H9 (cell line): ENCODE measurements at regions not wholly inside any gene's neighbourhood (a gene's known extent, or its start where the extent isn't known, plus 50 kb on each side); places are given as distances from the start of the nearest gene placed in this dataset.

ENCODE experiments used
- DNase-seq: peaks from one replicate; pipeline ENCODE4 v3.0.0-alpha.2; 2017
- H2AFZ ChIP-seq: one replicate; pipeline ENCODE4 v1.6.1; 2013; ENCODE audit warnings: mild to moderate bottlenecking, low read length, control low read depth, moderate library complexity
- H2AK5ac ChIP-seq: 2 replicates; pipeline ENCODE4 v1.6.1; 2013; ENCODE audit warnings: low read length, control low read depth, mixed read lengths; ENCODE audit not compliant: insufficient read length
- H2BK120ac ChIP-seq: one replicate; pipeline ENCODE4 v1.6.1; 2013; ENCODE audit warnings: low read depth, mild to moderate bottlenecking, low read length, control low read depth, inconsistent platforms; ENCODE audit not compliant: poor library complexity, severe bottlenecking
- H2BK12ac ChIP-seq: 2 replicates; pipeline ENCODE4 v1.6.1; 2013; ENCODE audit warnings: low read length, control low read depth, mixed read lengths, low read depth; ENCODE audit not compliant: insufficient read length
- H2BK15ac ChIP-seq: 2 replicates; pipeline ENCODE4 v1.6.1; 2013; ENCODE audit warnings: low read depth, low read length, control low read depth
- H2BK20ac ChIP-seq: one replicate; pipeline ENCODE4 v1.6.1; 2013; ENCODE audit warnings: low read depth, mild to moderate bottlenecking, low read length, control low read depth, inconsistent platforms; ENCODE audit not compliant: poor library complexity, severe bottlenecking
- H2BK5ac ChIP-seq: 2 replicates; pipeline ENCODE4 v1.6.1; 2013; ENCODE audit warnings: low read length, control low read depth, mixed read lengths; ENCODE audit not compliant: insufficient read length
- H3K14ac ChIP-seq: 2 replicates; pipeline ENCODE4 v1.6.1; 2013; ENCODE audit warnings: low read length, control low read depth; ENCODE audit not compliant: insufficient read depth
- H3K18ac ChIP-seq: 2 replicates; pipeline ENCODE4 v1.6.1; 2013; ENCODE audit warnings: low read depth, mild to moderate bottlenecking, mixed read lengths, low read length, control low read depth; ENCODE audit not compliant: insufficient read length
- H3K23ac ChIP-seq: 2 replicates; pipeline ENCODE4 v1.6.1; 2013; ENCODE audit warnings: low read length, control low read depth, mixed read lengths, low read depth; ENCODE audit not compliant: insufficient read length
- H3K23me2 ChIP-seq: 2 replicates; pipeline ENCODE4 v1.6.1; 2013; ENCODE audit warnings: low read depth, mild to moderate bottlenecking, mixed read lengths, low read length, control low read depth; ENCODE audit not compliant: insufficient read length, poor library complexity, severe bottlenecking
- H3K27ac ChIP-seq: 2 replicates; pipeline ENCODE4 v1.5.1; 2013; ENCODE audit warnings: low read length, control low read depth, mixed read lengths, low read depth; ENCODE audit not compliant: insufficient read length
- H3K27me3 ChIP-seq: 2 replicates; pipeline ENCODE4 v1.6.1; 2013; ENCODE audit warnings: low read length, control low read depth, inconsistent platforms; ENCODE audit not compliant: insufficient read depth
- H3K4ac ChIP-seq: 2 replicates; pipeline ENCODE4 v1.6.1; 2013; ENCODE audit warnings: low read depth, mild to moderate bottlenecking, control low read depth, inconsistent platforms, low read length, moderate library complexity
- H3K4me1 ChIP-seq: 2 replicates; pipeline ENCODE4 v1.6.1; 2013; ENCODE audit warnings: low read length, control low read depth, inconsistent platforms; ENCODE audit not compliant: insufficient read depth
- H3K4me2 ChIP-seq: 2 replicates; pipeline ENCODE4 v1.6.1; 2013; ENCODE audit warnings: low read length, control low read depth, mixed read lengths; ENCODE audit not compliant: insufficient read length, insufficient read depth
- H3K56ac ChIP-seq: 2 replicates; pipeline ENCODE4 v1.6.1; 2013; ENCODE audit warnings: low read depth, mild to moderate bottlenecking, mixed read lengths, low read length, control low read depth; ENCODE audit not compliant: insufficient read length
- H3K79me1 ChIP-seq: 2 replicates; pipeline ENCODE4 v1.6.1; 2013; ENCODE audit warnings: low read depth, mild to moderate bottlenecking, moderate library complexity, low read length, control low read depth, inconsistent platforms; ENCODE audit not compliant: insufficient read depth, poor library complexity, severe bottlenecking
- H3K79me2 ChIP-seq: 2 replicates; pipeline ENCODE4 v1.6.1; 2013; ENCODE audit warnings: low read length, control low read depth, inconsistent platforms; ENCODE audit not compliant: insufficient read depth
- H3K9ac ChIP-seq: 2 replicates; pipeline ENCODE4 v1.6.1; 2013; ENCODE audit warnings: low read length, control low read depth, mixed read lengths; ENCODE audit not compliant: insufficient read length; ENCODE audit errors: extremely low read depth
- H3K9me3 ChIP-seq: one replicate; pipeline ENCODE4 v1.6.1; 2013; ENCODE audit warnings: low read depth, low read length, inconsistent platforms; ENCODE audit not compliant: control insufficient read depth
- H3T11ph ChIP-seq: one replicate; pipeline ENCODE4 v1.6.1; 2013; ENCODE audit warnings: mild to moderate bottlenecking, low read length, control low read depth, inconsistent platforms
- H4K20me1 ChIP-seq: one replicate; pipeline ENCODE4 v1.6.1; 2013; ENCODE audit not compliant: control insufficient read depth, insufficient read length, insufficient read depth
- H4K5ac ChIP-seq: 2 replicates; pipeline ENCODE4 v1.6.1; 2013; ENCODE audit warnings: low read depth, mild to moderate bottlenecking, mixed read lengths, low read length, control low read depth; ENCODE audit not compliant: insufficient read length
- H4K8ac ChIP-seq: replicated peaks from 2 replicates; pipeline ENCODE4 v1.6.1; 2013; ENCODE audit warnings: low read length, control low read depth, mixed read lengths, low read depth; ENCODE audit not compliant: insufficient read length
- H4K91ac ChIP-seq: 2 replicates; pipeline ENCODE4 v1.6.1; 2013; ENCODE audit warnings: low read depth, mild to moderate bottlenecking, moderate library complexity, mixed read lengths, low read length, control low read depth; ENCODE audit not compliant: insufficient read length
- H3K27ac Mint-ChIP-seq, 3 experiments: 2 replicates in 2 of 3; 3 replicates in 1 of 3; pipeline ENCODE4 v1.8.0; 2020 to 2021; ENCODE audit warnings: mixed read lengths in 3 of 3, mild to moderate bottlenecking in 1 of 3, moderate library complexity in 1 of 3
- H3K27me3 Mint-ChIP-seq: 2 replicates; pipeline ENCODE4 v1.8.0; 2021; ENCODE audit warnings: low read depth, mild to moderate bottlenecking, moderate library complexity, mixed read lengths
- H3K36me3 Mint-ChIP-seq, 3 experiments: 2 replicates in 2 of 3; 3 replicates in 1 of 3; pipeline ENCODE4 v1.8.0; 2020 to 2021; ENCODE audit warnings: low read depth in 3 of 3, mixed read lengths in 3 of 3; ENCODE audit not compliant: insufficient read depth in 1 of 3
- H3K4me1 Mint-ChIP-seq, 2 experiments: 2 replicates each; pipeline ENCODE4 v1.8.0; 2020; ENCODE audit warnings: mixed read lengths in 2 of 2
- H3K4me3 Mint-ChIP-seq, 2 experiments: 2 replicates in 1 of 2; 3 replicates in 1 of 2; pipeline ENCODE4 v1.8.0; 2020 to 2021; ENCODE audit warnings: mild to moderate bottlenecking in 2 of 2, mixed read lengths in 2 of 2, moderate library complexity in 1 of 2
- H3K9me3 Mint-ChIP-seq, 2 experiments: 2 replicates in 1 of 2; 3 replicates in 1 of 2; pipeline ENCODE4 v1.8.0; 2020; ENCODE audit warnings: mild to moderate bottlenecking in 2 of 2, mixed read lengths in 2 of 2, moderate library complexity in 1 of 2
- WGBS: extraction: QIAGEN DNeasy Blood & Tissue Kit; methylation state at CpG from one replicate; pipeline ENCODE4 v1.1.7; 2013; ENCODE audit warnings: missing lambda C conversion rate, low lambda C conversion rate, mixed read lengths; ENCODE audit not compliant: insufficient read length; ENCODE audit errors: extremely low coverage; 5-methylcytosine and 5-hydroxymethylcytosine counted together
- TF ChIP-seq, protein P1 (sequence below): fragments of 200-600 bp; sonication (generic); conservative IDR thresholded peaks from 3 replicates; pipeline ENCODE4 v1.8.0; 2021; ENCODE audit warnings: antibody characterized with exemption, mild to moderate bottlenecking

DNA sequence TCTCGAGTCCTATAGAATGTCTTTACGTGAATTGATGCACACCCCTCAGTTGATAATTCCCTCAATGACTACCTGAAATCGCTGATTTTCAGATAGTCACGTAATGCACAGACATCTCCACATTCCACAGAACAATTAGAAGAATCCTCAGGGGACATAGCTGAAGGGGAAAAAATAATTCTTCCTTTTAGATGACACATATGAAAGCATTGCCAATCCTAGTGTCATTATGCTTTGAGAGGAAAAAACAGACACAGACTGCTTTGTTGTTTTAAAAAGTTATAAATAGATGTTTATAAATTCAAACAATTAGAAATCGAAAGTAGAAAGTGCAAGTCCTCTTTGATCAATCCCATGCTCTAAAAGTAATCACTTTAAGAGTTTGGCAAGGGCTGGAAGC is 100.6 kb upstream of the FN1 start:
- WGBS = no CpG with 5 or more reads among the region's 5 CpGs
- H3K56ac ChIP-seq = no peak overlapping the region

More for the DNA sequence above, 100.6 kb upstream of the FN1 start:
- peaks cover 16 to 22% of the 10 kb centered on the region in 2 experiments for H3K9me3 Mint-ChIP-seq
- Histone ChIP-seq H3K79me1 (no peaks in the 10 kb centered on the region), H3K18ac (no peak overlapping the region), H3K23me2 (no peaks in the 10 kb centered on the region), H2BK12ac (no peak overlapping the region), H3K23ac (no peak overlapping the region), H3K9me3 (no peaks in the 10 kb centered on the region), H4K91ac (no peak overlapping the region), H2BK15ac (no peak overlapping the region), H2AFZ (no peak overlapping the region), H3K4ac (no peak overlapping the region), H3K9ac (no peak overlapping the region), H4K8ac (no peak overlapping the region), H3K4me1 (peaks cover 6% of the 10 kb centered on the region; the same call in 1 of the 2 replicates), H3K27ac (no peak overlapping the region), H2BK5ac (no peak overlapping the region), H3K14ac (no peak overlapping the region), H4K20me1 (no peaks in the 10 kb centered on the region), H2AK5ac (no peak overlapping the region), H4K5ac (no peak overlapping the region), H3K27me3 (no peaks in the 10 kb centered on the region), H3T11ph (no peak overlapping the region), H2BK20ac (no peak overlapping the region), H3K79me2 (no peaks in the 10 kb centered on the region), H2BK120ac (no peak overlapping the region), H3K4me2 (no peak overlapping the region)
- H3K4me3 Mint-ChIP-seq = no peak overlapping the region
- peaks cover 5% of the 10 kb centered on the region in 2 experiments for H3K4me1 Mint-ChIP-seq
- TF ChIP-seq, protein P1, sequence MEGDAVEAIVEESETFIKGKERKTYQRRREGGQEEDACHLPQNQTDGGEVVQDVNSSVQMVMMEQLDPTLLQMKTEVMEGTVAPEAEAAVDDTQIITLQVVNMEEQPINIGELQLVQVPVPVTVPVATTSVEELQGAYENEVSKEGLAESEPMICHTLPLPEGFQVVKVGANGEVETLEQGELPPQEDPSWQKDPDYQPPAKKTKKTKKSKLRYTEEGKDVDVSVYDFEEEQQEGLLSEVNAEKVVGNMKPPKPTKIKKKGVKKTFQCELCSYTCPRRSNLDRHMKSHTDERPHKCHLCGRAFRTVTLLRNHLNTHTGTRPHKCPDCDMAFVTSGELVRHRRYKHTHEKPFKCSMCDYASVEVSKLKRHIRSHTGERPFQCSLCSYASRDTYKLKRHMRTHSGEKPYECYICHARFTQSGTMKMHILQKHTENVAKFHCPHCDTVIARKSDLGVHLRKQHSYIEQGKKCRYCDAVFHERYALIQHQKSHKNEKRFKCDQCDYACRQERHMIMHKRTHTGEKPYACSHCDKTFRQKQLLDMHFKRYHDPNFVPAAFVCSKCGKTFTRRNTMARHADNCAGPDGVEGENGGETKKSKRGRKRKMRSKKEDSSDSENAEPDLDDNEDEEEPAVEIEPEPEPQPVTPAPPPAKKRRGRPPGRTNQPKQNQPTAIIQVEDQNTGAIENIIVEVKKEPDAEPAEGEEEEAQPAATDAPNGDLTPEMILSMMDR = no peak
- H3K27me3 Mint-ChIP-seq = no peaks in the 10 kb centered on the region
- no peak for DNase-seq
- no peak overlapping the region for H3K27ac Mint-ChIP-seq
- peaks cover 8 to 15% (median 13%) of the 10 kb centered on the region in 3 experiments for H3K36me3 Mint-ChIP-seq
